ENCODE measurements at regions not wholly inside any gene's neighbourhood (a gene's known extent, or its start where the extent isn't known, plus 50 kb on each side); places are given as distances from the start of the nearest gene placed in this dataset.

GRCh38 chr6:47118611-47119010, 76.5 kb upstream of the ADGRF1 start:
- TF ChIP-seq CTCF (conservative IDR thresholded peaks at IDR 0.05) (no peak), ZFX (IDR thresholded peaks at IDR 0.05) (no peak)

All from C4-2B (cell line).